NCI-H2196 (cell line): ENCODE measurements at regions not wholly inside any gene's neighbourhood (a gene's known extent, or its start where the extent isn't known, plus 50 kb on each side); places are given as distances from the start of the nearest gene placed in this dataset.

ENCODE experiments used
- DNase-seq: peaks from one replicate; lab custom pipeline; 2025; ENCODE audit not compliant: unreplicated experiment; lab: John Stamatoyannopoulos, UW

- DNase-seq: no peak
These were observed 142.8 kb upstream of the PRDX4 start for GRCh38 chrX:23524467-23524866.

GRCh38 chrX:23525531-23525930, 141.8 kb upstream of the PRDX4 start:
- no peak for DNase-seq

- DNase-seq: no peak
These were observed 126.8 kb upstream of the PRDX4 start for GRCh38 chrX:23540532-23540931.

- no peak for DNase-seq
These were observed 119.1 kb upstream of the PRDX4 start for GRCh38 chrX:23548164-23548563.

- no peak for DNase-seq
These were observed 115.0 kb upstream of the PRDX4 start for GRCh38 chrX:23552303-23552702.

GRCh38 chrX:23554304-23554703, 113.0 kb upstream of the PRDX4 start:
- DNase-seq: peak; percentile 29

GRCh38 chrX:23557070-23557469, 110.2 kb upstream of the PRDX4 start:
- DNase-seq: no peak

- no peak for DNase-seq
These were observed 107.3 kb upstream of the PRDX4 start for GRCh38 chrX:23559975-23560374.

GRCh38 chrX:23570674-23571343, 96.5 kb upstream of the PRDX4 start:
- no peak for DNase-seq

- no peak for DNase-seq
These were observed 92.0 kb upstream of the PRDX4 start for GRCh38 chrX:23575281-23575680.

GRCh38 chrX:23578079-23578478, 89.2 kb upstream of the PRDX4 start:
- no peak for DNase-seq

- DNase-seq: no peak
These were observed 77.8 kb upstream of the PRDX4 start for GRCh38 chrX:23589496-23589895.

GRCh38 chrX:23592741-23593140, 74.6 kb upstream of the PRDX4 start:
- no peak for DNase-seq

- no peak for DNase-seq
These were observed 68.7 kb upstream of the PRDX4 start for GRCh38 chrX:23598575-23598974.

GRCh38 chrX:23603501-23603900, 63.8 kb upstream of the PRDX4 start:
- DNase-seq: no peak

- no peak for DNase-seq
These were observed 56.8 kb upstream of the PRDX4 start for GRCh38 chrX:23610495-23610894.

- DNase-seq: no peak
These were observed 54.4 kb upstream of the PRDX4 start for GRCh38 chrX:23612846-23613245.

GRCh38 chrX:23616361-23616760, 50.9 kb upstream of the PRDX4 start:
- DNase-seq: peak; percentile 6
